ENCODE measurements at regions not wholly inside any gene's neighbourhood (a gene's known extent, or its start where the extent isn't known, plus 50 kb on each side); places are given as distances from the start of the nearest gene placed in this dataset.

DNA sequence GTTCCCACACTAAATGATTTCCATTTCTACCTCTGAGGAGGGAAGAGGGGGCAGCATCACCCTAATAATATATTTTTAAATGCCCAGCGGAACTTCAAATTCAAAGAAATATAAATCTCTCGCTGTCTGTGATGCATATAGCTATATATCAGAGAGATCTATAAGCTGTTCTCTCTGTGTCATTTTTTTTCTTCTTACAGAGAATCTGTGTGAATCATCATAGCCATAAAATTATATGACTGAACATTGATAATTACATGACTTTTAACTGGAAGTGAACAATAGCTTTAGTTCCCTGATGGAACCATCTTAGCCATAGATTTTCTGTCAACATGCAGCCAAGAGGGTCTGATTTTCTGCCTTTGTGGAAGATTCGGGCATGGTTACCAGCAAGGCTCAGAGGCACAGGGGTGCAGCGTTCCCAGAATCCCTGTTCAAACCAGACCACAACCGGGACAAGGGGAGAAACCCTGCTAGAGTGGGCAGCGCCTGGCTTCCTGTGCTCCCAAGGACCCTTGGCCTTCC, 93.7 kb upstream of the OSMR start:
- no peak for DNase-seq (ENCODE audit: low read depth)

- DNase-seq (ENCODE audit: low read depth): no peak
Measured at GRCh38 chr5:38752622-38753021, 93.2 kb upstream of the OSMR start.

DNA sequence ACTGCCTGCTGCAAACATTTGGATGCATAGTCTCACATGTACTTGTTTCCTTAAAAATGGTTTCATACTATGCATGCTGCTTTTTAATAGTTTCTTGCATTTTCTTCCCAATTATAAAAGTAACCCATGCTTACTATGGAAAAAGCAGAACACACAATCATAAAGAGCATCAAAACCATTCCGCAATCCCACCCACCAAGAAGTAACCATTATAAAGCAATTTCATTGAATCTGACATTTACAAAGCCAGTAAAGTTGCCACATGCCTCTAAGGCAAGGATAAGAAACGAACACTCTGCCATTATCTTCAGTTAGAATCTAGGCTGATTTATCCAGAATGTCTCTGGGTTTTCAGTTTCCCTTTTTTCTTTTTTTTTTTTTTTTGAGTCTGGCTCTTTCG, 92.7 kb upstream of the OSMR start:
- DNase-seq (ENCODE audit: low read depth): no peak

DNA sequence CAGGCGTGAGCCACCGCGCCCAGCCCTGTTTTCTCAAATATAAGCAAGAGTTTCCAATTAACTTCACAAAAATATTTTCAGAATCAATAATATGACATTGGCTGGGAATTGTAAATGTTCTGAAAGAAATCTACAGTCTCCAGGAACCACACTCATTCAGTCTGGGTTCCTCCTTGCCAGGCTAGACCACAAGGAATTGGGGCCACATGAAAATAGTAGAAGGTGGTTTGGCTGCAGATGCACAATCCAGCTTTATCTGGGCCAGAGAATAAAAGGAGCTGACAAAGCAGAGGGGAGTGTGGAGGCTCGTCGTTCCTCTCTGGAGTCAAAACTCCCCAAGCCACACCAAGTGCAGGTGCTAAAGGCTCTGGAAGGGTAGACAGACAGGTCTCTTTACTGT, 92.0 kb upstream of the OSMR start:
- DNase-seq (ENCODE audit: low read depth): no peak

DNA sequence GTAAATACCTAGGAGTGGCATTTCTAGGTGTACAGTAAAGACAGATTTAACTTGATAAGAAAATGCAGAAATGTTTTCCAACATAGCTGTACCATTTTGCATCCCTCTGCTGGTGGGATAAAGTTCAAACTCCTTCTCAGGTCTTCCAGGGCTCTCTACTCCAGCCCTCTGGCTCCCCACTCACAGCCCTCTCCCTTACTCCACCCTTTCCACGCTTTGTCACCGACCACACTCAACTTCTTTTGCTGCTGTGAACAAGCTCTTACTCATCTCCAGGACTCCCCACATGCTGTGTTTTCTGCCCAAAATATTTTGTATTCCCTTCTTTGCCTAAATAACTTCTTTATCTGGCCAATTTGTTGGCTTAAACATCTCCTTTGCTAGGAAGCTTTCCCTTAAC, 90.6 kb upstream of the OSMR start:
- peak; percentile 84 for DNase-seq (ENCODE audit: low read depth)

GRCh38 chr5:38756068-38756467, 89.7 kb upstream of the OSMR start:
- no peak for DNase-seq (ENCODE audit: low read depth)

- DNase-seq (ENCODE audit: low read depth): no peak
Measured at GRCh38 chr5:38757451-38758245, 88.2 kb upstream of the OSMR start.

GRCh38 chr5:38758774-38759600, 86.8 kb upstream of the OSMR start:
- no peak for DNase-seq (ENCODE audit: low read depth)

GRCh38 chr5:38764937-38765391, 80.8 kb upstream of the OSMR start:
- no peak for DNase-seq (ENCODE audit: low read depth)

GRCh38 chr5:38765399-38765861, 80.4 kb upstream of the OSMR start:
- peak; percentile 53 for DNase-seq (ENCODE audit: low read depth)

DNA sequence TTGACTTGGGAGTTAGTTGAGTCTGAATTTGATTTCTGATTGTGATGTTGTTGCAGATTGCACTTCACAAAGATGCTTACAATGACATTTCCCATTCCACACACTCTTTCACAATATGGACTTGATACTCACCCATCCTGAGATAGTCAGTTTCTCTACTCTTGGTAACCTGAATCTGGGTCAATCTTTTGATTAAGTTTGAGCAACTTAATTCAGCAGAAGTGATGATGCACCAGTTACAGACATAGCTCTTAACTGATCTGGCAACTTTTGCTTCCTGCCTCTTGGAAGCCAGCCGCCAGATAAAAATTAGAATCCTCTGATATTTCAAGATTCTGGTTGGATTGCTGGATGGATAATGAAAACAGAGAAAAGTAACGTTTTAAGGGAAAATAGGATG, 79.7 kb upstream of the OSMR start:
- DNase-seq (ENCODE audit: low read depth): no peak

DNA sequence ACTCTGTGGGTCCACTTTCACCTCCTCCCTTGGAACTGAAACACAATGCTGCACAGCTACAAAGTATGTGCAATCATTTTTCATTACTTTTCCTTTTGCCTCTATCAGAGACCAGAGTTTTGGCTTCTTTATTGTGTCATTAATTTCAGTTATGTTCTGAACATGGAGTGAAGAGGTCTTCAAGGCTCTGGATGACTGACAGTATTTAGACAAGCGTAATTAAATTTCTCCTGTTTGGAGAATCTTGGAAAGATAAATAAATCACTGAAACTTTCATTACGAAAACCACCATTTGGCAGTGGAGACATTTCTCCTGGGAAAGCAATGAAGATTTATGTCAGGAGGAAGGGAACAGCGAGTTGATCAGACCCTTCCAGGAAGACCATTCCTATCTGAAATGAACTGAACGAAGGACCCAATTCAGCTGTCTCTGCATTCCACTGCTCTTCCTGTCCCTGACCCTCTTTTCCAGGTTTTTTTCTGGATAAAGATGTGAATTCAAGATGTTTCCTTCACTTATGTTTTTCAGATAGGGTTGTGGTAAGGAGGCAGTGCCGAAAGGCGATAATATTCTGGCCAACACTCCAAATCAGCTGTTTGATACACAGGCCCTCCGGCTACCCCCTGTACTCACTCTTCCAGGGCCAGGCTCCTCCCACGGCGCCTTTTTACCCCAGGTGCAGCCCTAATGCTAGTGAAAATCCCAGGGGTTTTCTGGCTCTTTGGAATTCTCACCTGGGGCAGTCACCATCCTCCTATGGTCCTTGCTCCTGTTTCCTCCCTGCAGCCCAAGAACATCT, 77.2 kb upstream of the OSMR start:
- DNase-seq (ENCODE audit: low read depth): no peak

DNA sequence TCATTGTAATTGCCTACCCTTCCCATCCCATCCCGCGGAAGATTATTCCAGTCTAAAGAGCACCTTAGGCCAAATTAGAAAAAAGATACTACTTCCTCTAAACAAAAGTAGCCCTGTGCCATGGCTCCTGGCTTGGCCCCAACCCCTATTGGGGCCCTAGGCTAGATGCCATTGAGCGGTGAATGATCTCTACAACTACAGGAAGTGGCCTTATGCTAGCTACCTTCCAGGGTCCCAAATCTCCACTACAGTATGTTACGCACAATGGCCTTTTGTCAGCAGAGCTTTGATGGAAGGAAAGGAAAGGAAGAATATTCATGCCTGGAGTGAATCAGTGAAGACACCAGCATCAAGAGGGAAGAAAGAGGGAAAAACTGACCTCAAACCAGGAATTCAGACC, 73.3 kb upstream of the OSMR start:
- DNase-seq (ENCODE audit: low read depth): no peak

DNA sequence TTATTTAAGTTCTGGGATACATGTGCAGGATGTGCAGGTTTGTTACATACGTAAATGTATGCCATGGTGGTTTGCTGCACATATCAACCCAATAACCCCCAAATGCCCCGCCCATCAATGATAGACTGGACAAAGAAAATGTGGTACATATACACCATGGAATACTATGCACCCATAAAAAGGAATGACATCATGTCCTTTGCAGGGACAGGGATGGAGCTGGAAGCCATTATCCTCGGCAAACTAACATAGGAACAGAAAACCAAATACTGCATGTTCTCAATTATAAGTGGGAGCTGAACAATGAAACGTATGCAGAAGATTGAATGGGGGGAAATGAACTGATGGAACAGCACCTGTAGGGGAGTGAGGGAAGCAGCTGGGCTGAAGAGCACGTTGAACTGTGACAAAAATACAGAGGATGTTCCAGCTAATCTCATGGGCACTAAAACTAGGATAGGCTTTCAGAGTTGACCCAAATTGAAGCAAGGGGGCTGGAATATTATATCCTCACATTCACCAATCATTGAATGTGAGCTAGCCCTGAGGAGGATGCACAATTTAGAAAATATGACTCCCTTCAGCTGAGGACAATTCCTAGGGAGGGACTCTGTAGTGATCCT, 70.5 kb upstream of the OSMR start:
- DNase-seq (ENCODE audit: low read depth): no peak

DNA sequence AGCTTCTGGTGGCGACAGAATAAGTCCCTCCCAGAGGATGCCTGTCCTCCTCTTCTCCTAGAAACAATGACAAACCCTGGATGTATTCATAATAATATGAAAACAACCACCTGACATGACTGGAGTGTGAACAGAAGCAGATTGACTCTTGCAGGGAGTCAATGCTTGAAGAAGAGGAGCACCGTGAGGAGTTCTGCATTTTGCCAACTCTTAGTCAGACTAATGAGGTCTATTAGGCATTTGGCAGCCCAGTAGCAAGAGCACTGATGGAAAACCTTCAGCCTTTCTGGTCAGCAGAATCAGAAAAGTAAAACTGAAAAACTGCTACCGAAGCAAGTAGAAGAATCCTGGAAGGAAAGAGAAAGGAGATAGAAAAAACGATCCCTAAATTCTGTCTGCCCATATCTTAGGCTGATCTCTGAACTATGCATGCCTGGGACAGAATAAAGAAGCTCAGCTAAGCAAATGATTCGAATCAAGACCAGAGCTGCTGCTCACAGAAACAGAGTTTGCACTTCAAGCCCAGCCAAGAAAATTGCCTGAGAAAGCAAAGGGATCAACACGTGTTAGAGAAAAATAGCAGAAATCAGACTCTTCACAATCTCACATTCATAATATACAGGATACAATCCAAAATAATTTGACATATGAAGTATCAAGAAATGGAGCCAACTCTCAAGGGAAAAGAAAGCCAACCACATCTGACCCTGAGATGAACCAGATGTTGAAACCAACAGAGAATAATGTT, 69.5 kb upstream of the OSMR start:
- DNase-seq (ENCODE audit: low read depth): no peak

DNA sequence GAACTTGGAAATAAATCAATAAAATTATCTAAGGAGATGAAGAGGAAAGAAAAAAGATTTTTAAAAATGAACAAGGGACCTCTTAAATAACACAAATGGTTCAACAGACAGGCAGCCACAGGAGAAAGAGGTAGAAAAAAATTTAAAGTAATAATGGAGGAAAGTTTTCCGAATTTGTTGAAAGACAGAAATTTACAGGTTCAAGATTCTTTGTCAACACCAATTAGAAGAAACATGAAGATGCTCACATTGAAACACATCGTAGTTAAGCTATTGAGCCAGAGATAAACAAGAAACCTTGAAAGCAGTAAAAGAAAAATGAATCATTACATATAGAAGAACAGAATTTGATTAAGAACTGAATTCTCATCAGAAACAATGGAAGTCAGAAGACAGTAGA, 68.7 kb upstream of the OSMR start:
- DNase-seq (ENCODE audit: low read depth): no peak

GRCh38 chr5:38780316-38780715, 65.5 kb upstream of the OSMR start:
- DNase-seq (ENCODE audit: low read depth): no peak

- peak; percentile 73 for DNase-seq (ENCODE audit: low read depth)
Measured at GRCh38 chr5:38780945-38781344, 64.9 kb upstream of the OSMR start.

GRCh38 chr5:38782180-38782835, 63.5 kb upstream of the OSMR start:
- no peak for DNase-seq (ENCODE audit: low read depth)

DNA sequence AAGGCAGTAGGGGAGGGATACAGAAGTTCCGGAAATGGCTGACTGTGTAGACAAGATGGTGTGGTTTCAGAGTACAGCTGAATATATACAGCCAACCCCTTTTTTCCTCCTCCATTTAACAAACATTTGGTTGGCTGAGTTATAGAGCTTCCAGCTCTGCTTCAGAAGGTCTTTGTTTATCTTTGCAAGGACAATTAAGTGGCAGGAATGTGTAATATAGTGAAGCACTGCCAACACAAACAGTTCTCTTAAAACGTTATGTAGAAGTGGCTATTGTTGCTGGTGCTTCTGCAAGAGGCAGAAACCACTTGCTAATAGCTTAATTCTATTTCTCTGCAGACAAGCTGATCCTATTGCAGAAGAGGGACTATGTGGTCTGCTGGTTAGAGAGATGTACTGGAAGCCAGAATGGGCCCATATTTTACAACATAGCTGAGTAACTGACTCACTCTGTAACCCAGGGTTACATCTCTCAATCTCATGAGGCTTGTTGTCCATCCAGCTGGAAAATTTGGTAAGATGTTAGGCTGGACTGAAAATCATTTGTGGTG, 62.7 kb upstream of the OSMR start:
- DNase-seq (ENCODE audit: low read depth): peak; percentile 97

Measured in LHCN-M2 (cell line).